ENCODE measurements at regions not wholly inside any gene's neighbourhood (a gene's known extent, or its start where the extent isn't known, plus 50 kb on each side); places are given as distances from the start of the nearest gene placed in this dataset.

GRCh38 chr17:77690271-77691161 lies 268.0 kb upstream of the TNRC6C start:
- intact Hi-C loops (cut with DNase I) = no loop called here
- DNase-seq (ENCODE audit: extremely low spot score) = peak; percentile 90
- WGBS = 16% methylated on average over 22 of the region's 24 CpGs
- H3K27me3 ChIP-seq = peaks cover 0 to 4% (median 0%) of the 10 kb centered on the region in 4 donors
- H3K4me1 ChIP-seq = peaks cover 8 to 32% (median 26%) of the 10 kb centered on the region in 4 donors
- H3K9me3 ChIP-seq = no peaks in the 10 kb centered on the region
- H3K27ac ChIP-seq (replicated peaks in 1 of 4) = no peak overlapping the region
- H3K4me3 ChIP-seq = peak overlapping the region; percentile 9 to 32 (median 18)
- H3K36me3 ChIP-seq = no peaks in the 10 kb centered on the region
- TF ChIP-seq POLR2A (IDR thresholded peaks at IDR 0.05; ENCODE audit: low read depth) = no peak
- no peak for TF ChIP-seq POLR2AphosphoS5 (IDR thresholded peaks at IDR 0.05)
- no peak for TF ChIP-seq CTCF (IDR thresholded peaks at IDR 0.05)
- TF ChIP-seq EP300 (IDR thresholded peaks at IDR 0.05) = no peak

- no peaks in the 10 kb centered on the region for H3K36me3 ChIP-seq
- DNase-seq (ENCODE audit: extremely low spot score) = peak; percentile 74
- 95% methylated on average over 21 of the region's 21 CpGs for WGBS
- H3K27ac ChIP-seq (replicated peaks in 1 of 4) = no peak overlapping the region
- no peak overlapping the region for H3K4me3 ChIP-seq
- intact Hi-C loops (cut with DNase I) = no loop called here
- peaks cover 0 to 7% (median 0%) of the 10 kb centered on the region in 4 donors for H3K27me3 ChIP-seq
- TF ChIP-seq POLR2A (IDR thresholded peaks at IDR 0.05; ENCODE audit: low read depth) (no peak), CTCF (IDR thresholded peaks at IDR 0.05) (no peak), EP300 (IDR thresholded peaks at IDR 0.05) (no peak), POLR2AphosphoS5 (IDR thresholded peaks at IDR 0.05) (no peak)
- no peaks in the 10 kb centered on the region for H3K9me3 ChIP-seq
- H3K4me1 ChIP-seq = peaks cover 8 to 41% (median 35%) of the 10 kb centered on the region in 4 donors
These were observed 267.1 kb upstream of the TNRC6C start for GRCh38 chr17:77691216-77692085.

GRCh38 chr17:77692571-77693161 lies 265.8 kb upstream of the TNRC6C start:
- Histone ChIP-seq H3K4me1 (peaks cover 12 to 49% (median 46%) of the 10 kb centered on the region in 4 donors), H3K36me3 (no peaks in the 10 kb centered on the region), H3K9me3 (no peaks in the 10 kb centered on the region), H3K27ac (replicated peaks in 1 of 4) (no peak overlapping the region), H3K4me3 (no peak overlapping the region), H3K27me3 (peaks cover 0 to 7% (median 0%) of the 10 kb centered on the region in 4 donors)
- peak; percentile 90 for DNase-seq (ENCODE audit: extremely low spot score)
- intact Hi-C loops (cut with DNase I) = no loop called here
- WGBS = 68% methylated on average over 9 of the region's 12 CpGs
- TF ChIP-seq POLR2A (IDR thresholded peaks at IDR 0.05; ENCODE audit: low read depth) (no peak), EP300 (IDR thresholded peaks at IDR 0.05) (no peak), POLR2AphosphoS5 (IDR thresholded peaks at IDR 0.05) (peak in 1 of 2 donors; percentile 29), CTCF (IDR thresholded peaks at IDR 0.05) (no peak)

GRCh38 chr17:77693301-77693700 lies 265.2 kb upstream of the TNRC6C start:
- 91% methylated on average over 9 of the region's 9 CpGs for WGBS
- no peak overlapping the region for H3K27ac ChIP-seq (replicated peaks in 1 of 4)
- no peak overlapping the region for H3K4me3 ChIP-seq
- H3K4me1 ChIP-seq = peaks cover 12 to 49% (median 46%) of the 10 kb centered on the region in 4 donors
- H3K36me3 ChIP-seq = no peaks in the 10 kb centered on the region
- no peaks in the 10 kb centered on the region for H3K9me3 ChIP-seq
- TF ChIP-seq EP300 (IDR thresholded peaks at IDR 0.05) = no peak
- no peak for TF ChIP-seq CTCF (IDR thresholded peaks at IDR 0.05)
- no peak for TF ChIP-seq POLR2A (IDR thresholded peaks at IDR 0.05; ENCODE audit: low read depth)
- no peak for TF ChIP-seq POLR2AphosphoS5 (IDR thresholded peaks at IDR 0.05)
- H3K27me3 ChIP-seq = peaks cover 0 to 7% (median 0%) of the 10 kb centered on the region in 4 donors
- DNase-seq (ENCODE audit: extremely low spot score) = peak; percentile 53
- intact Hi-C loops (cut with DNase I) = no loop called here
